HEK293 (cell line): ENCODE measurements at regions not wholly inside any gene's neighbourhood (a gene's known extent, or its start where the extent isn't known, plus 50 kb on each side); places are given as distances from the start of the nearest gene placed in this dataset.

Source experiments
- ZNF416 ChIP-seq: fragments of 450-650 bp; formaldehyde crosslinking; IDR thresholded peaks from 2 replicates; pipeline ENCODE4 v1.5.1; 2016; ENCODE audit warnings: missing biosample characterization, missing genetic modification characterization
- TF ChIP-seq, protein P1 (sequence below): fragments of 450-650 bp; formaldehyde crosslinking; IDR thresholded peaks from 2 replicates; pipeline ENCODE4 v1.5.1; 2016; ENCODE audit warnings: missing biosample characterization, missing genetic modification characterization
- TF ChIP-seq, protein P2 (sequence below): fragments of 450-650 bp; formaldehyde crosslinking; IDR thresholded peaks from 2 replicates; pipeline ENCODE4 v1.5.1; 2016; ENCODE audit warnings: missing biosample characterization, missing genetic modification characterization

DNA sequence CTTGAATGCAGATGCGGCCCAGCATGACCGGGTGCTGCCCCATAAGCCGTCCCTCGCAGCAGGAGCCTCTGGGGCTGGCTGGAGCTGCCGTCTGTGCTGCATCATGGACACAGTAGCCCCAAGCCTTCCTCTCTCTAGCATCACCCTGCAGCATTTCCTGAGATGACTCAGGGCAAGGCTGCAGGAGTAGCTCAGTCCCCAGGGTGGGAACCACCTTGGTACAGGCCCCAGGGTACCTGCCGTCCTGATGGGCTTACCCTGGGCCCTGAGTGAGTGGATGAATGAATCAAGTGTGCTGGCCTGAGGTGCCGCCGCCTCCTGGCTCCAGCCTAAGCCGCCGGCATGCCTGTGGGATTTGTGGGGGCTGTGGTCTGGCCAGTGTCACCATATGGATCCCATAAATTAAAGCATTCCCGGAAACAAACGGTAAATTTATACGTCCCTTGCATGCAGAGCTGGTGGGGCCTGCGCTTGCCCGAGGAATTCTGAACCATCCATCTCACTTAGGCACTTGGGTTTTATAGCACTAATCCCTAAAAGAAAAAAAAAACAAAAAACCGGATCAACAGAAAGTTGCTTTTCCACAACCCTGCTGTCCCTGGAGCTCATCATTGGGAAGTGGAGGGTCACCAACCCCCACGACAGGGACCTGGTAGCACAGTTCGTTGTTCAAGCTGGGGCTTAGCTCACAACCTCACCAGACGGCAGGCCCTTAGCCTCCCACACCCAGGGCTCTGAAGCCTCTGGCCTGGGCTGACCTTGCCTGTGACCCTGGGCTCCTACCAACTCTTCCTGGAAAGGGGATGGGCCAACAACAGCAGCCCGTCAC is 242.6 kb upstream of the CIBAR2 start:
- TF ChIP-seq, protein P1, sequence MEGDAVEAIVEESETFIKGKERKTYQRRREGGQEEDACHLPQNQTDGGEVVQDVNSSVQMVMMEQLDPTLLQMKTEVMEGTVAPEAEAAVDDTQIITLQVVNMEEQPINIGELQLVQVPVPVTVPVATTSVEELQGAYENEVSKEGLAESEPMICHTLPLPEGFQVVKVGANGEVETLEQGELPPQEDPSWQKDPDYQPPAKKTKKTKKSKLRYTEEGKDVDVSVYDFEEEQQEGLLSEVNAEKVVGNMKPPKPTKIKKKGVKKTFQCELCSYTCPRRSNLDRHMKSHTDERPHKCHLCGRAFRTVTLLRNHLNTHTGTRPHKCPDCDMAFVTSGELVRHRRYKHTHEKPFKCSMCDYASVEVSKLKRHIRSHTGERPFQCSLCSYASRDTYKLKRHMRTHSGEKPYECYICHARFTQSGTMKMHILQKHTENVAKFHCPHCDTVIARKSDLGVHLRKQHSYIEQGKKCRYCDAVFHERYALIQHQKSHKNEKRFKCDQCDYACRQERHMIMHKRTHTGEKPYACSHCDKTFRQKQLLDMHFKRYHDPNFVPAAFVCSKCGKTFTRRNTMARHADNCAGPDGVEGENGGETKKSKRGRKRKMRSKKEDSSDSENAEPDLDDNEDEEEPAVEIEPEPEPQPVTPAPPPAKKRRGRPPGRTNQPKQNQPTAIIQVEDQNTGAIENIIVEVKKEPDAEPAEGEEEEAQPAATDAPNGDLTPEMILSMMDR (tag by site-specific recombination), result no peak
- no peak for TF ChIP-seq ZNF416 (tag by site-specific recombination)
- TF ChIP-seq, protein P2, sequence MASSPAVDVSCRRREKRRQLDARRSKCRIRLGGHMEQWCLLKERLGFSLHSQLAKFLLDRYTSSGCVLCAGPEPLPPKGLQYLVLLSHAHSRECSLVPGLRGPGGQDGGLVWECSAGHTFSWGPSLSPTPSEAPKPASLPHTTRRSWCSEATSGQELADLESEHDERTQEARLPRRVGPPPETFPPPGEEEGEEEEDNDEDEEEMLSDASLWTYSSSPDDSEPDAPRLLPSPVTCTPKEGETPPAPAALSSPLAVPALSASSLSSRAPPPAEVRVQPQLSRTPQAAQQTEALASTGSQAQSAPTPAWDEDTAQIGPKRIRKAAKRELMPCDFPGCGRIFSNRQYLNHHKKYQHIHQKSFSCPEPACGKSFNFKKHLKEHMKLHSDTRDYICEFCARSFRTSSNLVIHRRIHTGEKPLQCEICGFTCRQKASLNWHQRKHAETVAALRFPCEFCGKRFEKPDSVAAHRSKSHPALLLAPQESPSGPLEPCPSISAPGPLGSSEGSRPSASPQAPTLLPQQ (tag by site-specific recombination), result no peak
